ENCODE measurements at regions not wholly inside any gene's neighbourhood (a gene's known extent, or its start where the extent isn't known, plus 50 kb on each side); places are given as distances from the start of the nearest gene placed in this dataset.

DNA sequence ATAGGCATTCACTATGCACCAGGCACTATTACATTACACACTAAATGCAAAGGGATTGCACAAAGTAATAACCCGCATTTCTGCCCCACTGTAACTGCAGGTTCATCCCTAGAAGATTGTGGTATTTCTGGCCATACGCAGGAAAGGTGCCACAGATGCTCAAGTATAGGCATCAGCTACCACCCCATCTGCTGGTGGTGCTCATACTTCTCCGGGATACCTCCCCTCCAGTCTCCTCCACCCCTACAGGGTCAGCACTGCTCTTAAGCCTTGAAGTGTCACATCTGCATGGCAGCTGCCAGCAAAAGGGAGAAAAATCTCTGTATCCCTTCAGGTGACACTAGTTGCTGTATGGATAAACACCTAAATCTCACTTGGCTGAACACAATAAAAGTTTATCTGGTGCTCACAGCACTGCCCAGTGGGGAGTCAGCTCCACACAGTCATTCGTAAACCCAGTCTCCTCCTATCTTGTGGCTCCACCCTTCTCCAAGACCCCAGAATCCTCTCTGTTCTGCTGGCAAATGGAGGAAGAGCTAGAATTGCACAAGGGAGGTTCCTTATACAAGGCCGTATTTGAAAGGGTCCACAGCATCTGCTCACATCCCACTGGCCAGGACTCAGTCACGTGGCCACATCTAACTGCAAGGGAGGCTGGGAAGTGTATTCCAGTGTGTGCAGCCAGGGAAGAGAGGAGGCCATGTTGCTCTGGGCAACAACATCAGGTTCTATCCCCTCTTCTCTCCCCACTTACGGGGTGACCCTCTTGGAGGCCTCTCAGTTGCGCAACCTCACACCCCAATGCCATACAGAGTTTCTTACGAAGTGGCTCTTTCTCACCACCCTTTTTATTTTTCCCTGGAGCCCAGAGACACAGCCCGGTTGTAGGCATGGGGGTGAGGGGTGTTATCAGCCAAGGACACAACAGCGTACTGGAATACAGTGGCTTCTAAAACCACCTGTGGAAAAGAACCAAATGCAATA is 114.7 kb downstream of the BUD13 start:
- DNase-seq (ENCODE audit: low spot score): no peak
- TF ChIP-seq, protein P1, sequence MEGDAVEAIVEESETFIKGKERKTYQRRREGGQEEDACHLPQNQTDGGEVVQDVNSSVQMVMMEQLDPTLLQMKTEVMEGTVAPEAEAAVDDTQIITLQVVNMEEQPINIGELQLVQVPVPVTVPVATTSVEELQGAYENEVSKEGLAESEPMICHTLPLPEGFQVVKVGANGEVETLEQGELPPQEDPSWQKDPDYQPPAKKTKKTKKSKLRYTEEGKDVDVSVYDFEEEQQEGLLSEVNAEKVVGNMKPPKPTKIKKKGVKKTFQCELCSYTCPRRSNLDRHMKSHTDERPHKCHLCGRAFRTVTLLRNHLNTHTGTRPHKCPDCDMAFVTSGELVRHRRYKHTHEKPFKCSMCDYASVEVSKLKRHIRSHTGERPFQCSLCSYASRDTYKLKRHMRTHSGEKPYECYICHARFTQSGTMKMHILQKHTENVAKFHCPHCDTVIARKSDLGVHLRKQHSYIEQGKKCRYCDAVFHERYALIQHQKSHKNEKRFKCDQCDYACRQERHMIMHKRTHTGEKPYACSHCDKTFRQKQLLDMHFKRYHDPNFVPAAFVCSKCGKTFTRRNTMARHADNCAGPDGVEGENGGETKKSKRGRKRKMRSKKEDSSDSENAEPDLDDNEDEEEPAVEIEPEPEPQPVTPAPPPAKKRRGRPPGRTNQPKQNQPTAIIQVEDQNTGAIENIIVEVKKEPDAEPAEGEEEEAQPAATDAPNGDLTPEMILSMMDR (IDR thresholded peaks at IDR 0.05; ENCODE audit: borderline replicate concordance, control extremely low read depth, extremely low read depth, insufficient read depth, missing control alignments): no peak
- in situ Hi-C loops (cut with MboI; ENCODE audit: low sequenced_read_pairs, unreplicated experiment): no loop called here

DNA sequence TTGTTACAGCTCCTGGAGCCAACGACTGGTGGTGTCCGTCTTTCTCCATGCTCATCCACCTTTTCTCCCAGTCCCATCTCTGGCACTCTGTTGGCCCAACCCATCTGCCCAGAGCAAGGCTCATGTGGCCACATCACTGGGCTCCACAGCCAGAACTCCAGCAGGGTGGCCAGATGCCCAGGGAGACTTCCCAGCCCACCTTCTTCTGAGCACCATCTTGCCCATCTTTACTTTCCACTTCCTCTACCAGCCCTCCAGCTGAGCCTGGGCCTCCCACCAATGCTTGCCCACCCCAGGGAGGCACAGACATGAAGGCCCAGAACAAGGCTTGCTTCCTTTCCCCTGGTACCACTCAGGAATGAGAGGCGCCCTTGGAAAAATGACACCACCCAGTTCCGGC is 116.8 kb downstream of the BUD13 start:
- no peak for DNase-seq (ENCODE audit: low spot score)
- in situ Hi-C loops (cut with MboI; ENCODE audit: low sequenced_read_pairs, unreplicated experiment): no loop called here

DNA sequence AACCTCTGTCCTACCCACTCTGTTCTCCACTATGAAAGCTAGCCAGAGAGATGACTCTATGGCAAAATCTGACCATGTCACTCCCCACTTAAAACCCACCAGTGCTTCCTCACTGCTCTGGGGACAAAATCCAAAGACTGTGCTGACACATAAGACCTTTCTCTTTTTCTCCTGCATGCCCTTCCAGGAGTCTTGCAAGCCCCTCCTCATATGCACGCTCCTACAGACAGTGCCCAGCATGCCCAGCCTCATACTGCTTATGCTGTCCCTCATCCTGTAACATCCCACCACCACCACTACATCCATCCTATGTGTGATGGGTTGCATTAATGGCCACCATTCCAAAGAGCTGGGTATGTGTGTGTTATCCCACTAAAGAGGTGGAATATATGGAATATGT is 118.3 kb downstream of the BUD13 start:
- in situ Hi-C loops (cut with MboI; ENCODE audit: low sequenced_read_pairs, unreplicated experiment): no loop called here
- no peak for DNase-seq (ENCODE audit: low spot score)
- TF ChIP-seq, protein P1 (IDR thresholded peaks at IDR 0.05; ENCODE audit: borderline replicate concordance, control extremely low read depth, extremely low read depth, insufficient read depth, missing control alignments): no peak

More for the DNA sequence above, 116.8 kb downstream of the BUD13 start:
- TF ChIP-seq, protein P1 (IDR thresholded peaks at IDR 0.05; ENCODE audit: borderline replicate concordance, control extremely low read depth, extremely low read depth, insufficient read depth, missing control alignments): no peak

DNA sequence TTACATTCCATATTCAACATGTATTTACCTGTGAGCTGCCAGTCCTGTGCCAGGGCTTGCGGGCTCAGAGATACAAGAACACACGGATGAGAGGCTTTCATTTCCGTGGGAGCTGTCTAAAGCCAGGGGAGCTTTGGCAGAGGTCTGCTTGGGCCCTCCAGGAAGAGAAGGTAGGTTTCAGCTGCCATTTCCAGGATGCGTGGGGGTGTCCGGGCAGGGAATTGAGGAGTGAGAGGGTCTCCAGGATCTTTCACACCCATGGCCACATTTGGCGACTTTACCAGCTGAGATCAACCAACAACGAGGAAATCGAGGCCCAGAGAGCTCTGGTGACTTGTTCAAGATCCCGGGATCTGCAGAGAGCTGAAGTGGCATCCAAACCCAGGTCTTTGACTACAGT is 119.6 kb downstream of the BUD13 start:
- in situ Hi-C loops (cut with MboI; ENCODE audit: low sequenced_read_pairs, unreplicated experiment): no loop called here
- TF ChIP-seq, protein P1 (IDR thresholded peaks at IDR 0.05; ENCODE audit: borderline replicate concordance, control extremely low read depth, extremely low read depth, insufficient read depth, missing control alignments): no peak
- no peak for DNase-seq (ENCODE audit: low spot score)

- no peak for DNase-seq (ENCODE audit: low spot score)
- in situ Hi-C loops (cut with MboI; ENCODE audit: low sequenced_read_pairs, unreplicated experiment): no loop called here
- TF ChIP-seq, protein P1 (IDR thresholded peaks at IDR 0.05; ENCODE audit: borderline replicate concordance, control extremely low read depth, extremely low read depth, insufficient read depth, missing control alignments): no peak
Measured at GRCh38 chr11:116651737-116652237, 121.0 kb downstream of the BUD13 start.

GRCh38 chr11:116651098-116651736 is 121.6 kb downstream of the BUD13 start:
- in situ Hi-C loops (cut with MboI; ENCODE audit: low sequenced_read_pairs, unreplicated experiment): no loop called here
- TF ChIP-seq, protein P1 (IDR thresholded peaks at IDR 0.05; ENCODE audit: borderline replicate concordance, control extremely low read depth, extremely low read depth, insufficient read depth, missing control alignments): no peak
- no peak for DNase-seq (ENCODE audit: low spot score)

All from GM13976 (cell line).